Activated CD4-positive, CD25-positive, alpha-beta regulatory T cell treated with anti-CD3 and anti-CD28 coated beads, Interleukin-2, amount 50 U/mL, for 16 hours (primary cell): ENCODE measurements at regions not wholly inside any gene's neighbourhood (a gene's known extent, or its start where the extent isn't known, plus 50 kb on each side); places are given as distances from the start of the nearest gene placed in this dataset.

ENCODE experiments used
- DNase-seq: peaks from one replicate; pipeline ENCODE4 v3.0.0-alpha.2; 2020; ENCODE audit warnings: low read depth, low spot score

DNA sequence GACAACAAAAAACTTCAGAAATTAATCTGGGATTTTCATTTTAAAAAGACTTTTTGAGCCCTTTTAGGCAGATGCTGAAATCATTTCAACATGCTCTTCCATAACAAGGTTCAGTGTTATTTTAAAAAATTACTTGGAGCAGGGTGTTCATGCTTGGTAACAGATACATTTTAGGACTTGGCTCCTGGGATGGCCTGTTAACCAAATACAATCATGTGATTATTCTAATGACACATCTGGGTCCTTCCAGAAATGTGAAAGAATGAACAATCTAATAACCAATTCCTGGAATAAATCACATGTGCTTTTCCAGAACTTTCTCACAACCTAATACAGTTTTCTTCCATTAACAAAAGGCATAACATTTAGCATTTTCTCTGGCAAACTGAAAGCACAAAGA is 379.8 kb upstream of the RUNX1 start:
- no peak for DNase-seq

DNA sequence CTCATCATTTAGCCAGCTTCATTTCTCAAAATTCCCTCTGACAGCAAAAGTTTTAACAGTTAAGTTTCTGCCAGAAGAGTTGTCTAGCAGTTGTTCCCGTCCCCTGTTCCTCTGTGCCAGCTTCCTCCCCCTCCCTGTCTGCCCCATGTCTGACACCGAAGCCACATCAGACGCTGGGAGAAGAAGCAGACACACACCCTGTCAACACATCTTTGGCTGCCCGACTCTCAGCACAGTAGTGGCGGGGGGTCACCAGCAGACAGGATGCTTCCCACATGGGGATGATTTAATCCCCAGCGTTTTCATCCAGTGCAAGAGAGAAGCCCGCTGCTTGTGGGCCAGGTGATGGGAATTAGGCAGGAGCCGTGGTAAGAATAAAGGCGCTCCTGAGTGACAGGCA is 379.4 kb upstream of the RUNX1 start:
- no peak for DNase-seq

DNA sequence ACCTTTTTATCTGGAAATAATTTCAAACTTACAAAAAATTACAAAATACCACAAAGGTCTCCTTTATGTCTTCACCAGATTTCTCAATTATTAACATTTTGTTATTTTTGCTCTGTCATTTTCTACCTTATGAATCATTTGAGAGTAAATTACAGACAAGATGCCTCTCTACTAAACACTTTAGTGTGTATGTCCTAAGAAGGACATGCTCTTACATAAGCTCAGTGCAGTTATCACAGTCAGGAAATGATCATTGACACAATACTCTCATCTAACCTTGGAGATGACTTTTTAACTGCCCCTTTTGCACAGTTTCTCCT is 378.9 kb upstream of the RUNX1 start:
- DNase-seq = no peak

DNA sequence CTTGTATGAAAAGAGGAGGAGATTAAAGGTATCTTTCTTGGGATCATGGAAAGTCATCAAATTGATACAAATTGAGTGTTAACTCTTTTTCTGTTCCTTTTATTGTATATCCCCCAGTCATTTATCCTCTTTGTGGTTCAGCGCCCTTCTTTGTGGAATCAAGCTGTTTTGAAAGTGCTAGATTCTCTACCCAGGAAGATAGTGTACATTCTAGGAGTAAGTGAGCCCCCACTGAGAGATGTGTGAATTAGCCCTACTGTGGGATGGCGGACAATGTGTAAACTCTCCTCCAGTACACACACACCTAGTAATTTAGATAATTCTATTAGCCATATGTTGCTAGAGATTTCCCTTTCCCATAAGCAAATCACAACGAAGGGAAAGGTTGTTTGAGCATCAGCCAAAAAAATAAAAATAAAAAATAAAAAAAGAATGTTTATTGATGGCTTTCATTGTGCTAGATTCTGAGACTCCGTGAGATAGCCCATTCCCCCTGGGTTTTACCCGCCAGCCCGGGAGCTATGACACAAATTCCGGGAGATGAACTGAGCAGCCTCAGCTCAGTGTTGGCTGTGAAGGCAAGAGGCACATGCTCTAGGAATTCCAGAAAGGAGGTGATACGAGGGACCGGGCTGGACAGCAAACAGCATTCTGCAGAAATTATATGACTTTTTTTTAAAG is 378.4 kb upstream of the RUNX1 start:
- DNase-seq = no peak

DNA sequence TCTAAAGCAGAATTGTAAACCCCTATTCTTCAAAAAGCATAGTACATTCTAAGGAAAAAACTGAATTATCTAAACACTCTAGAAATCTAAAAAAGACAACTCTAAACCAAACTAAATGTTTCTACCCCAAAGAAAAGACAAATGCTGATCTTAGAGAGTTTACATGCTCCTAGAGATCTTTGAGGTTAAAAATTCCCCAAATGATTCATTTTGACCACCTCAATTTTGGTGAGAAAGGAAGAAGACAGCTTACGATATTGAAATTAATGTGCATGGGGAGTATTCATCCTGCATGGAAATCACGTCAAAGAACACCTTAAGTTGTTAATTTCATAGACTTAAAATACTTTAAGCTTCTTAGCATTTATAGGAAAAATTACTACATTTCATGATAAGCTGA is 377.8 kb upstream of the RUNX1 start:
- no peak for DNase-seq

DNA sequence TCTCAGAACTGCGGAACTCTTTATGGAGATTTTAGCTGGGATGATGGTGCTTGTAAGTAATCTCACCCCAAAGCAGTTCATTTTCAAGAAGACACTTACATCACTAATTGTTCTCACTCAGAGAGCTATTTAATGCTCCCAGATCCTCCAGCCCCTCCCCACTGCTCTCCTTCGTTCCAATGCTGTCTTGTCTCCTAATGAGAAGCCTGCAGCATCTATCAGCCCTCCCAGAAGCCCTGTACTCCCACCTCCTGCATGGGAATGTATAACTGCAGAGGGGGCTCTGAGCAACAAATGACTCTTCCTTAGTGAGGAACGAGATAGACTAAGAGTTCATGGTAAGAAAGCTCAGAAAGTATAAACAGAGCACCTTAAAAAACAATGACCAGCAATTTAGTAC is 377.4 kb upstream of the RUNX1 start:
- DNase-seq = no peak

DNA sequence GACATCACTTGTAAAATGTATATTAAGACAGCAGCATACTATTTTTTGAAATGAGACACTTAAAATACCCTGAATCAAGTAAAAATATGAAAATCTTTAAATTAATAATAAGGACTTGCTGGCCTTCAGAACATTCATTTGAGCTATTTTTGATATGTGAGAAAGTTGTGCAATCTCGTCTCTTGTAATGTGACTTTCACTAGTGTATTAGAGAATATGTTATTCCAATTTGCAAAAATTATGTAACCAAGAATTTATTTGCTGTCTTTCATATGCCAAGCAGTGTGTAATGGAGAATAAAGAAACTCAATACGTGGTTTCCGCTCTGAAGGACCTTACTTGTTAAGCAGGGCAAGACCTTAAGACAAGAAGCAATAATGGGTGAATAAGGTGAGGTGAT is 375.0 kb upstream of the RUNX1 start:
- DNase-seq = no peak

DNA sequence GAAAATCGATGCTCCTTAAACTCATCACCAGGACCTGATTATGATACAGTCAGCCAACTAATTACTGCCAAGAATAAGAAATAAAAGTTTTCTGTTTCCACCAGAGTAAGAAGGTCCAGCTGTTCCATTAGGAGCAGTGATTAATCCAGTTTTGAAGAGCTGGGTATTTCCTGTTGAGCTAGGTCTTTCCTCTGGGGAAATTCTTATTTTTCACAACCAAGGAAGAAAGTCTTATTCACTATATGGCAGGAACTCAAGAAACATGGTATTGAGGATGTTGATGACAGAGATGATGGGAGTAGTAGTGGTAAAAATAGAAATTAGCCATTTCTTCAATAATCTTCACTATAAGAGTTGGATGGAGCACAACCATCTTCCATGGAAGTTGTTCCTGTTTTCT is 374.6 kb upstream of the RUNX1 start:
- no peak for DNase-seq

DNA sequence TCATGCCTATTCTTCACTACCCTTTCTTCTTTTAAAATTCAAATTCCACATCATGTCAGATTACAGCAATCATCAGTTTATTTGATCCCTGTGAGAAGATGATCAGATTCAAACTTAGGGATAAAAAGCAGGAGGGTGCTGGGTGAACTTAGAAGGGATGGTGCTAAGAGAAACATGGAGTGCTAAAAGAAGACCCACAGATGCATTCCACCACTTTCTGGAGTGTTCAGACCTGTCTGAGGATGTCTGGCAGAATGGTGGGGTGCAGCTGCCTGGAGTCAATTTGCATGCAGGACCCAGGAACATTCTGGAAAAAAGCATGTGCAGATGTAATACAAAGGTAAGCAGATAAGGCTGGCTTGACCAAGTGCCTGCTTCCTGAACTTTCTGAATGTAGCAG is 372.9 kb upstream of the RUNX1 start:
- no peak for DNase-seq

DNA sequence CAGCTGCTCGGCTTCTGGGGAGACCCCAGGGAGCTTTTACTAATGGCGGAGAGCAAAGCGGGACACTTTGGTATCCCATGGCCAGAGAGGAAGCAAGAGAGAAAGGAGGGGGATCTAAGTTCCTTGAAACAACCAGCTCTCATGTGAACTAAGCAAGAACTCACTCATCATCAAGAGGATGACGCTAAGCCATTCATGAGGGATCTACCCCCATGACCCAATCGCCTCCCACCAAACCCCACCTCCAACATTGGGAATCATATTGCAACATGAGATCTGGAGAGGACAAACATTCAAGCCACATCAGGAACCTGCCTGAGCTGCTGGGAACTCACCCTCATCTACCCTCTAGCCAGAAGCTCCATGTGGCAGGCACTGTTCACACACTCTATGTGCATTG is 372.1 kb upstream of the RUNX1 start:
- DNase-seq = no peak

DNA sequence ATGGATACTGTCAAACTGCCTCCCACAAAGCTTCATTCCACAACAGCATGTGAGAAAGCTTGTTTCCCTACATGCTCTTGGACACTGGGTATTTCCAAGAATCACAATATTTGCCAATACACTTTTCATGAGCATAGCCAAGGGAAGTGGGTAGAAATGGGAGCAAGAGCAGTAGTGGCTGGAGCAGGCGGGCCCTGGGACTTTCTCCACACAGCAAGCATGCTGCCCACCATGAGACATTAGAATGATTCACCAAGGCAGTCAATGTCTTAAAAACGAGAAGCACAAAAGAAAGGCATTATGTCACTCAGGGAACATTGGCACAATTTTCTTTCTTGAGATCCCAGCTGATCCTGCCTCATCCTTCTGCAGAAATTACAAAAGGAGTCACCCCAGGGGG is 371.6 kb upstream of the RUNX1 start:
- DNase-seq = no peak

DNA sequence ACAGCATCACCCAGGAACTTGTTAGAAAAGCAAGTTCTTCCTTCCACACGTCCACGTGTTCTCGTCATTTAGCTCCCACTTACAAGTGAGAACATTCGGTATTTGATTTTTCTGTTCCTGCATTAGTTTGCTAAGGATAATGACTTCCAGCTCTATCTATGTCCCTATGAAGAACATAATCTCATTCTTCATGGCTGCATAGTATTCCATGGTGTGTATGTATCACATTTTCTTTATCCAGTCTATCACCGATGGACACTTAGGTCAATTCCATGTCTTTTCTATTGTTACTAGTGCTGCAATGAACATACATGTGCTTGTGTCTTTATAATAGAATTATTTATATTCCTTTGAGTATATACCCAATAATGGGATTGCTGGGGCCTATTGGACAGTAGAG is 368.7 kb upstream of the RUNX1 start:
- no peak for DNase-seq

DNA sequence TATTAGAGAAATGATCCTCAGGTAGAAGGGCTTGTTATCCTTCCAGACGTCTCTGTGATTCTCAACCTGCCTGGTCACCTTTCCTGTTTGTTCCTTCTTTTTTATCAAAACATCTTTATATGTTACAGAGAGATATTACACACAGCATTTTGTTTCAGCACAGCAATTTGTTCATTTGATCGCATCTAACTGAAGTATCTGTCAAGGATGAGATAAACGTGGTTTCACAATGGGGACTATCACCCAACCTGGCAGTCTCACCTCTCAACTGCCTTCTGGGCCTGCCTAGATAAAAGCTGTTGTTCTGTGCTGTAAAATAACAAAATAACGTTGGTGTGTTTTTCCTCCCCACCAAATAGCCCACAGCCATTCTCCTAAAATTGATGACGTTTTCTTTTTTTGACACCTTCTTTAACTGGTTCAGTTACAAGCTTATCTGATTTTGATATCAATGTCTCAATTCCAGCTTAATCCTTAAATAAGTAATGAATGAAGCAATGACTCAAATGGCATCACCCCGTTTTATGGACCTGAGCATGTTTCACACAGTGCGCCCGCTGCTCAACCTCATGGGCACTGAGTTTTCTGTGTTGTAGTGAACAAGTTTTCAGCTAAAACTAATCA is 367.9 kb upstream of the RUNX1 start:
- no peak for DNase-seq

DNA sequence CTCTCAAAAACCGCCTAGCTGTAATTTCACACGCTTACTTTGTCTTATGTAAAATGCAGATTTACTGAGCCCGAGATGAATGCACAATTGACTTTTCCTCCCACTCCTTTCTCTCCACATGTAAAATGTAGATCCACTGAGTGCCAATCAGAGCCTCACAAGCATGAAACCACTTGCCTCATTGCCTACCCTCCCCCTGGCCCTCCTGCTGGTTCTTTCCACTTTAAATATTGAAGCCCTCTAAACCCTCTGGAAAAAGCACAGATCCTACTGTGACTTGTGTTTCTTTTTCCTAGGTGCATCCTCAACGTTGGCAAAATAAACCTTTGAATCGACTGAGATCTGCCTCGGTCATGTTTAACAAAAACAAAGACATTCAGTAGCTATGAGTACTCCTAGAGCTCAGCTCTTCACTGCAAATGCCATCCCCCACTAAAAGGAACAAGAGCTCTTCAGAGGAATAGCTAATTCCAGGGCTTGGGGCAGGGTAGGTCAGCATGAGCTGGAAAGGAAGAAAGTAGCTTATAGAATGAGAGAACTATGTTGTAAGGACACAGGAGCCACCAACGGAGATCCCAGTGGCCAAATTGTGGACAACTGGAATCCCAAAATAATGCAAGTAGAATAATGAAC is 365.5 kb upstream of the RUNX1 start:
- DNase-seq = no peak

DNA sequence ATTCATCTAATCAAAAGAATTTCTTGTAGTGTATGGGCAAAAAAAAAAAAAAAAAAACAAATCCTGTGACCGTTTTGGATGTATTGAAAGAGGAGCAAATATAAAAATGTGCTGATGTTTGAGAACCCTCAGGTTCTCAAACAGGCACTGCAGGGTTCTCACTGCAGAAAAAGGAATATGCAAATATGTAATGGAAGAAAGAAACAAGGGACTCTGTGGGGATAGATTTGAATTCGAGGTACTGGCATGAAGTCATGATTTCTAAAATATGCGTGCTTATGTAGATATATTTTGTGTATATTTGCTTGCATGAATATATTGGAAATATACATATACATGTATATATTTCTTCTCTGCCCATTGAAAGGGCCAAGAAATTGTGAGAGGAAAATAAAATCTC is 365.0 kb upstream of the RUNX1 start:
- no peak for DNase-seq

DNA sequence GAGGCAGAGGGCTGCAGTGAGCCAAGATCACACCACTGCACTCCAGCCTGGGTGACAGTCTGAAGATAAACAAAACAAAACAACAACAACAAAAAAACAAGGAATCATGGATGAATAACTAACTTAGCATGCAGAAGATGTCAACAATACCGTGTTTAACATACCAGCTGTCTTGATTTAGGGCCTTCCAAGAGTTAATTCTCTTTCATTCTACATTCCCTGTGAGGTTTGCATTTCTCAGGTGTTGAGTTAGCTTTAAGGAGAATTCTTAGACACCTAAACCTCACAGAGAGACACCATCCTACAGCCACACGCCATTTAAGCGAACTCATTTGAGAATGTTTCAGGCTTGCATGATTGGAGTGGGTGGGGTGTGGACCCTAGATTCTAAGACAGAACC is 363.1 kb upstream of the RUNX1 start:
- no peak for DNase-seq

DNA sequence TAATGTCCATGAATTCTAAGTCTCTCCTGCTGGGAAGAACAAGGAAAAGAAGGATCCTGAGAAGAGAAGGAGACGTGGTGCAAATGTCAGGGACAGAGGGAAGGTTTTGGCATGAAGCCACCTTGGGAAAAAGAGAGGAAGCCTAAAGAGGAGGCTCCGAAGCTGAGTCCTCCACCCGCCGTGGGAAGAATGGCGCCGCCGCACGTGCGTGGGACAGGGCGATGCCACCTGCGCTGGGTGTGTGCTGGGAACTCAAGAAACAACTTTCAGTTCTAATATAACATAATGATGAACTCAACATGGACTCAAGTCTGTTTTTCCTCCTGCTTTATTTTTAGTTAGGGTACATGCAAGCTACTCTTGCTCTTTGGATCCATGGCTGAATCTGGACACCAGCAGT is 362.3 kb upstream of the RUNX1 start:
- no peak for DNase-seq

DNA sequence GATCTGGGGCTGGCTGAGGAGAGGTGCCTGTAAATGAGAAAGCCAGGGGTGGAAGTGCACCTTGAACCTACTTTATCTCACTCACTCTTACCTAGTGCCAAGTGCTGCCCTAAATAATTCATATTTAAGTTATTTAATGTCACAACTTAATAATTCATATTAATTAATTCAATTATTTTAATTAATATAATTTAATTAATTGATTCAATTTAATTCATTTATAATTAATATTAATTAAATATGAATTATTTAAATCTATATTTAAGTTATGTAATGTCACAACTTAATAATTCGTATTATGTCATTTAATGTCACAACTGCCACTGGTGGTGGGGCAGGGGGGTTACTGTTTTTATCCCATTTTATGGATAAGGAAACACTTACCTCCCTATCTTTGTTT is 361.6 kb upstream of the RUNX1 start:
- DNase-seq = no peak

DNA sequence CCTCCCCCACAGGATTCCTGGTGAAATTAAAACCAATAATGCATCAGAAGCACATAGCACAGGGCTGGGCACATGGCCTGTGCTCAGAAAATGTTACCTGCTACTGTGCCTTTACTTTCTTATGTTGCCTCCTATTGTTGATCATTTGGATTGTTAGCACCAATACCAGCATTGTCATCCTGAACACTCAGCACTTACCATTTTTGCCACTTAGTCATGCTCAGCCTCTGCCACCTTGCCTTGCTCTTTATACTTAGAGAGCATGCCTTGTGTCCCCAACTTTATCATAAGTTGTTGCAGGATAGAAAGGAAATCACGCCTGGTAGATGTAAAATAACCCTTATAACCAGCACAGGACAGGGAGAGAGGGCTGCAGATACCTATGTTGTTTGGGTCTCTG is 361.0 kb upstream of the RUNX1 start:
- DNase-seq = no peak

DNA sequence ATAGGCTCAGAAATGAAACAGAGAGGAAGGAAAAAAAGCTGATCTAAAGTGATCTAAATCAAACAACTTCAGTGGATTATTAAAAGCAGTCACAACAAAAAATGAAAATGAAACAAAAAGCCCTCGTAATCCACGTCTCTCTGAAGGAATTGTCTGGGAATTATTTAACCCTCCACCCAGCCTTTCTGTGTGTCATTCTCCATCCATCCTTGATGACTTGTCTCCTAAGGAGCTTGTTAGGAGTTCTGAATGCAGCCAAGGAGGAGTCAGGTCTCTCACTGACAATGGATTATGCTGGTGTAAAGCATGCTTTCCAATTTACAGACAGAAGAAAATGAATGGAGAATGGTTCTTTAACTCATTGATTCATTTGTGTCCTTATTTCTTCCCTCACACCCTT is 359.3 kb upstream of the RUNX1 start:
- DNase-seq = no peak

DNA sequence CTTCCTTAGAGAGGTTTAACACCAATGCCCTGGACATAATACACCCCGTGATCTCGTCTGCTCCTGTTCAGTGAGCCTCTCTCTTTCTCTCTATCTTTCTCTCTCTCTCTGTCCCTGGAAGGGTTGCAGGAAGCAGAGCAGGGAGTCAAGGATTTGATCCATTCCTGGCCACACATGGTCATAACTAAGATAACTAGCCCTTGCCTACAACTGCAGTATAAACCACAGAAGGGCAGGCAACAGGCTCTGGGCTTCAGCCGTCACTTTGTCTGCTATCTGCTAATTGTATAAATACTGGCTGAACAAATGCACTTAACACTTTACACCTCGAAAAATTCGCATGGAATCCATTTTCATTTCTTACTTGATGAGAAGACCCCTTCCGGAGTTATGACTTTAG is 357.5 kb upstream of the RUNX1 start:
- DNase-seq = no peak

DNA sequence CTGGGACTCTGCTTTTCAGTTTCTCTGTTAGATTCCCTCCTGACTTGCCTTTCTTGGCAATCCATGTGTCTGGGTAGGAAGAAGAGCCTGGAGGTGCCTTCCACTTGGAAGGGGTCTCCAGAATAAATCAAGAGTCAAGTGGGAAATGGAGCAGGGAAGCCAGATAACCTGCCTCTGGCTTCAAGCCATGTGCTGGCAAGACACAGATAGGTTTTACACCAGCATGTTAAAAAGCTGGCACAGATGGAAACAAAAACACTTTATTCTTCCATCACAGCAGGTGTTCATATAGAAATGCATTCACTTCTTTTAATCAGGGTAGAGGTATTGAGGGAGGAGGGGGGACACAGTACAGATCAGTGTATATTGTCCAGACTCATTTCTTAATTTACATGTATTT is 356.9 kb upstream of the RUNX1 start:
- no peak for DNase-seq

DNA sequence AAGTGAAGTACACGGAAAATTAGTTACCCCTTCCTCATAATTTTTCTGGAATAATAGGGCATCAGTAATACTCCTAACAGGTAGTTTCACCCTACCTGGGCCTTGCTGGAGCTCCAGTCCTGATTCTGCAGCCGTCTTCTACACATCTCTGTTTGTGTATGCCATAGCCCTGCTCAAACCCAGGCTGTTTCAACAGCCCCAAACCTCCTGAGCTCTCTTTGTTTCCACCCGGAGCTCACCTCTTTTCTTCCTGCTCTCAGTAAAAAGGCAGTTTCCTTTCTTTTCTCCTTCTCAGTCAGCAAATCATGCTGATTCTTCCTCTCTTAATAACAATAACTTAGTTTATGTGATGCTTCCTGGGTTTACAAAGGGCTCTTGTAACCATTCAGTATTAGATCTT is 355.1 kb upstream of the RUNX1 start:
- no peak for DNase-seq

DNA sequence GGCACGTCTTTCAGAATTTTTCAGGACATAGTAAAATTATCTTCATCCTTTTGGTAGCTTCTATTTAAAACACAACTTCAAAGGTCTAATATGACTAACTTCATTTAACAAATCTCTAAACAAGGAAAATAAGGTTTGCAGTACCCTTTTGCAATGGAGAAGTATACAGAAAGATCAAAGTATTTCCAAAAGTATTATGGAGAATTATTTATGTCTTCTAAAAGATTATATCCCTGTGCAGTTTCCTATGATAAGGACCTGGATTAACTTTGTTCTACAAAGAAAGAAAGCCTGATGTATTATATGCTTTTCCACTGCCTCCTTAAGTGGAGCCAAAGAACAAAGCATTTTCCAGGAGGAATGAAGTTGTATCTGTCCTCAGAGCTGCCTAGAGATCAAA is 353.0 kb upstream of the RUNX1 start:
- no peak for DNase-seq
